ENCODE measurements at regions not wholly inside any gene's neighbourhood (a gene's known extent, or its start where the extent isn't known, plus 50 kb on each side); places are given as distances from the start of the nearest gene placed in this dataset.

- ChIA-PET POLR2A (ENCODE audit: partially characterized antibody) (no interaction called here), CTCF (ENCODE audit: partially characterized antibody) (interaction anchor here (0.7 to 5.4 kb wide), 21 partner anchors 7 to 248 kb away, joined by 3 to 54 read pairs (median 5); no protein-coding TSS in a partner anchor)
- no peak overlapping the region for H2BK12ac ChIP-seq (ENCODE audit: low read depth, low read length)
- no peak overlapping the region for H2AK5ac ChIP-seq (ENCODE audit: low read depth, low read length)
- H3K27me3 ChIP-seq (replicated peaks in 1 of 4; ENCODE audit: control insufficient read depth in 3 of 4, extremely low read depth in 1 of 4, insufficient read depth in 3 of 4, low read length in 3 of 4) = no peaks in the 10 kb centered on the region
- DNase-seq (ENCODE audit: low read depth in 1 of 2, low spot score in 2 of 2) = no peak
- H3K18ac ChIP-seq (ENCODE audit: extremely low read depth, low read length) = no peak overlapping the region
- no peak overlapping the region for H2BK120ac ChIP-seq (replicated peaks; ENCODE audit: low read depth, low read length)
- no peak for FAIRE-seq
- H3K23ac ChIP-seq (ENCODE audit: insufficient read length) = no peak overlapping the region
- no peaks in the 10 kb centered on the region for H3K23me2 ChIP-seq (ENCODE audit: low read depth, low read length)
- H3K79me2 ChIP-seq (ENCODE audit: control insufficient read depth in 1 of 2, insufficient read depth in 2 of 2, low read length in 2 of 2) = 0 out of 4 replicates have a peak, but pooled peaks cover 0 to 5% of the 10 kb centered on the region in 2 experiments
- no peaks in the 10 kb centered on the region for H3K9me3 ChIP-seq (ENCODE audit: insufficient read depth in 2 of 2, low read depth in 1 of 2, low read length in 1 of 2)
- H3K14ac ChIP-seq (ENCODE audit: insufficient read length) = no peak overlapping the region
- no peak overlapping the region for H3K56ac ChIP-seq (replicated peaks; ENCODE audit: insufficient read length, low read depth, low read length)
- no peak overlapping the region for H2BK15ac ChIP-seq (ENCODE audit: low read length)
- no peak overlapping the region for H4K91ac ChIP-seq (replicated peaks; ENCODE audit: insufficient read length, low read length)
- H3K4me1 ChIP-seq (replicated peaks in 1 of 4; ENCODE audit: control insufficient read depth in 3 of 4, insufficient read depth in 4 of 4, low read length in 3 of 4) = peaks cover 16 to 24% (median 19%) of the 10 kb centered on the region in 4 experiments
- peaks cover 9% of the 10 kb centered on the region for H3K79me1 ChIP-seq (ENCODE audit: low read depth, low read length)
- WGBS, 2 experiments (ENCODE audit: extremely low coverage in 1 of 2, insufficient coverage in 1 of 2, insufficient read length in 1 of 2, insufficient replicate concordance in 2 of 2, low coverage in 1 of 2, low lambda C conversion rate in 2 of 2, missing lambda C conversion rate in 1 of 2) = 80% methylated on average over 8 of the region's 13 CpGs; no CpG with 5 or more reads in 1 of the 2 experiments
- H3K27ac ChIP-seq (ENCODE audit: low read depth, low read length) = no peak overlapping the region
- H4K20me1 ChIP-seq (replicated peaks in 1 of 2; ENCODE audit: control insufficient read depth in 1 of 2, insufficient read depth in 2 of 2, low read length in 2 of 2) = no peaks in the 10 kb centered on the region
- no peak overlapping the region for H3K4ac ChIP-seq (replicated peaks; ENCODE audit: insufficient read length, low read depth, low read length)
- no peak overlapping the region for H2BK20ac ChIP-seq (ENCODE audit: low read length)
- no peak overlapping the region for H2AFZ ChIP-seq (ENCODE audit: low read length)
- no peak for TF ChIP-seq HDAC2 (IDR thresholded peaks at IDR 0.05; ENCODE audit: borderline replicate concordance in 1 of 2, low read depth in 2 of 2, low read length in 2 of 2)
- TF ChIP-seq BRCA1 (IDR thresholded peaks at IDR 0.05; ENCODE audit: low read depth, low read length) = no peak
- TF ChIP-seq EP300 (IDR thresholded peaks at IDR 0.05; ENCODE audit: borderline replicate concordance in 1 of 2, low read depth in 2 of 2, low read length in 2 of 2) = no peak
- TF ChIP-seq FOSL1 (IDR thresholded peaks at IDR 0.05; ENCODE audit: insufficient read depth, low read depth, low read length) = no peak
- no peak overlapping the region for H3K9ac ChIP-seq (replicated peaks in 1 of 4; ENCODE audit: extremely low read depth in 1 of 4, low read depth in 3 of 4, low read length in 3 of 4)
- no peak overlapping the region for H4K5ac ChIP-seq (ENCODE audit: insufficient read length, low read depth, low read length)
- H3K4me3 ChIP-seq (ENCODE audit: extremely low read depth in 1 of 4, insufficient read depth in 2 of 4, low read depth in 3 of 4, low read length in 4 of 4) = no peak overlapping the region
- H3K4me2 ChIP-seq (ENCODE audit: insufficient read depth in 1 of 2, low read depth in 2 of 2, low read length in 2 of 2) = no peak overlapping the region
- no peak overlapping the region for H4K8ac ChIP-seq (ENCODE audit: extremely low read depth, insufficient read depth, low read length)
- no peaks in the 10 kb centered on the region for H3K36me3 ChIP-seq (ENCODE audit: control insufficient read depth in 2 of 4, insufficient read depth in 4 of 4, low read length in 3 of 4)
- H2BK5ac ChIP-seq (ENCODE audit: low read depth, low read length) = no peak overlapping the region
These were observed 132.7 kb upstream of the IPO9 start for GRCh38 chr1:201696217-201696761.

Measured in H1 (cell line).